K562 (cell line): ENCODE measurements at regions not wholly inside any gene's neighbourhood (a gene's known extent, or its start where the extent isn't known, plus 50 kb on each side); places are given as distances from the start of the nearest gene placed in this dataset.
A peak's percentile ranks its signal among the peaks of the same experiment; 100 is the strongest.

ENCODE experiments used
- ATAC-seq: fragments of 200-7000 bp; cut with Tn5 transposase; 3 replicates; pipeline ENCODE4 v1.9.1; 2020; ENCODE audit warnings: moderate library complexity
- BruUV-seq: library from RNA; stranded (reverse); fragments of 400-500 nt; replicated peaks from 2 replicates; lab custom pipeline; 2021; lab: Mats Ljungman, UMichigan
- CTCF ChIA-PET: fragments of 300-600 bp; formaldehyde crosslinking; extraction: SDS; loops from one replicate; lab custom pipeline; 2021; ENCODE audit warnings: low intra/inter-chr PET ratio; lab: Yijun Ruan, JAX
- POLR2A ChIA-PET: fragments of 300-600, 350-650 bp; sonication (Branson Sonifier 250); formaldehyde crosslinking; extraction: SDS; loops from one replicate; lab custom pipeline; 2021; ENCODE audit warnings: antibody characterized with exemption, inconsistent platforms; lab: Yijun Ruan, JAX
- DNase-seq, 4 experiments: peaks; one replicate each; pipeline versions ENCODE4 v3.0.0 to v3.0.0-alpha.2; 2011 to 2018; ENCODE audit warnings: low spot score in 3 of 4, mixed read lengths in 3 of 4; ENCODE audit errors: extremely low read depth in 1 of 4
- FAIRE-seq: peaks from 2 replicates; lab custom pipeline; 2011; peaks lifted over from hg19 to GRCh38; lab: Jason Lieb, UNC
- H2AFZ ChIP-seq: 2 replicates; pipeline ENCODE4 v1.6.0; 2011; ENCODE audit warnings: low read depth, low read length, control low read depth, inconsistent platforms
- H3K27ac ChIP-seq: fragments of 200-600 bp; 3 replicates; pipeline ENCODE4 v1.8.0; 2011; ENCODE audit warnings: low read depth, mild to moderate bottlenecking, control low read depth, inconsistent platforms, low read length, moderate library complexity, mixed read lengths; ENCODE audit errors: extremely low read depth
- H3K27me3 ChIP-seq, 2 experiments: fragments of 300-600 bp in 1 of 2; 2 replicates in 1 of 2; 3 replicates in 1 of 2; pipeline versions ENCODE4 v1.6.0 to v1.8.0; 2011; ENCODE audit warnings: inconsistent platforms in 2 of 2, low read length in 2 of 2, mild to moderate bottlenecking in 1 of 2, mixed read lengths in 1 of 2, moderate library complexity in 1 of 2; ENCODE audit not compliant: control insufficient read depth in 2 of 2, insufficient read depth in 2 of 2
- H3K36me3 ChIP-seq: fragments of 300-600 bp; 3 replicates; pipeline ENCODE4 v1.8.0; 2011; ENCODE audit warnings: mild to moderate bottlenecking, low read length, inconsistent platforms; ENCODE audit not compliant: control insufficient read depth, insufficient read depth
- H3K4me1 ChIP-seq, 2 experiments: fragments of 200-600 bp in 1 of 2; replicated peaks in 1 of 2; 2 replicates in 1 of 2; 3 replicates in 1 of 2; pipeline versions ENCODE4 v1.5.1 to v1.8.0; 2011; ENCODE audit warnings: inconsistent platforms in 2 of 2, low read length in 2 of 2, mild to moderate bottlenecking in 1 of 2, mixed read lengths in 1 of 2, moderate library complexity in 1 of 2; ENCODE audit not compliant: control insufficient read depth in 2 of 2, insufficient read depth in 2 of 2
- H3K4me2 ChIP-seq: 2 replicates; pipeline ENCODE4 v1.6.1; 2011; ENCODE audit warnings: low read length, control low read depth, inconsistent platforms, mixed read lengths; ENCODE audit not compliant: insufficient read depth
- H3K4me3 ChIP-seq: fragments of 200-600 bp; sonication (generic), shearing (Covaris generic); 2 replicates; pipeline ENCODE4 v1.5.1; 2016; ENCODE audit warnings: control low read depth, inconsistent platforms
- H3K79me2 ChIP-seq: fragments of 200-600 bp; 3 replicates; pipeline ENCODE4 v1.8.0; 2011; ENCODE audit warnings: low read length, inconsistent platforms; ENCODE audit not compliant: control insufficient read depth, insufficient read depth
- H3K9ac ChIP-seq, 2 experiments: 2 replicates each; pipeline versions ENCODE4 v1.6.0 to v1.6.1; 2011; ENCODE audit warnings: low read depth in 2 of 2, low read length in 2 of 2, control low read depth in 1 of 2, inconsistent platforms in 1 of 2, mild to moderate bottlenecking in 1 of 2, mixed read lengths in 1 of 2; ENCODE audit not compliant: insufficient read depth in 1 of 2
- H3K9me1 ChIP-seq: one replicate; pipeline ENCODE4 v1.6.0; 2011; ENCODE audit warnings: inconsistent platforms, mild to moderate bottlenecking, low read length, moderate library complexity; ENCODE audit not compliant: control insufficient read depth, insufficient read depth
- H3K9me3 ChIP-seq: replicated peaks from 2 replicates; pipeline ENCODE4 v1.5.1; 2011; ENCODE audit warnings: low read depth, low read length, inconsistent platforms; ENCODE audit not compliant: control insufficient read depth, insufficient read depth
- H4K20me1 ChIP-seq: replicated peaks from 2 replicates; pipeline ENCODE4 v1.6.1; 2011; ENCODE audit warnings: low read length, inconsistent platforms, mixed read lengths; ENCODE audit not compliant: control insufficient read depth, insufficient read depth
- ATF7 ChIP-seq: fragments of 450-650 bp; IDR thresholded peaks from 2 replicates; pipeline ENCODE4 v1.7.1; 2014; ENCODE audit warnings: mild to moderate bottlenecking, moderate library complexity
- BACH1 ChIP-seq: fragments of 200-800 bp; sonication (Bioruptor generic); IDR thresholded peaks from 2 replicates; pipeline ENCODE4 v1.6.1; 2016; ENCODE audit warnings: missing genetic modification characterization, missing compliant biosample characterization
- KAT8 ChIP-seq: fragments of 450-650 bp; IDR thresholded peaks from 2 replicates; pipeline ENCODE4 v1.6.1; 2016; ENCODE audit warnings: low read depth, mild to moderate bottlenecking
- NR2C2 ChIP-seq, 2 experiments: fragments of 200-800 bp in 1 of 2; sonication (Bioruptor generic) in 1 of 2; sonication (generic) in 1 of 2; formaldehyde crosslinking in 1 of 2; IDR thresholded peaks; 2 replicates each; pipeline versions ENCODE4 v1.6.1 to v1.8.0; 2016 to 2022; ENCODE audit warnings: mild to moderate bottlenecking in 1 of 2, missing compliant biosample characterization in 1 of 2, missing genetic modification characterization in 1 of 2, missing genetic modification reagents in 1 of 2
- PYGO2 ChIP-seq: fragments of 450-650 bp; IDR thresholded peaks from 2 replicates; pipeline ENCODE4 v1.6.1; 2016; ENCODE audit warnings: mild to moderate bottlenecking, missing genetic modification characterization, moderate library complexity, missing compliant biosample characterization
- SPI1 ChIP-seq: IDR thresholded peaks from 2 replicates; pipeline ENCODE4 v1.6.1; 2011; ENCODE audit warnings: low read depth, low read length, control low read depth, borderline replicate concordance
- ZC3H11A ChIP-seq: IDR thresholded peaks from 2 replicates; pipeline ENCODE4 v1.6.1; 2012; ENCODE audit warnings: low read depth, low read length, improper control_type of control experiment
- ZNF785 ChIP-seq: fragments of 250-450 bp; sonication (Bioruptor Pico); IDR thresholded peaks from 2 replicates; pipeline ENCODE4 v1.4.0; 2020; ENCODE audit warnings: mild to moderate bottlenecking
- WGBS: fragments of 100-300 bp; shearing (Covaris generic); methylation state at CpG from one replicate; pipeline ENCODE4 v1.1.6; 2016; ENCODE audit warnings: low coverage, mixed read lengths; ENCODE audit not compliant: insufficient coverage; ENCODE audit errors: missing lambda C conversion rate; 5-methylcytosine and 5-hydroxymethylcytosine counted together
- in situ Hi-C: fragments of 300-500 bp; cut with MboI; formaldehyde crosslinking; loops from 4 replicates; pipeline ENCODE4 v1.15.0; 2018; ENCODE audit warnings: inconsistent platforms, mixed read lengths
- intact Hi-C: fragments of 100-400 bp; cut with micrococcal nuclease; formaldehyde crosslinking; loops from 2 replicates; pipeline ENCODE4 v1.14.2; 2022

- Histone ChIP-seq H3K79me2 (no peaks in the 10 kb centered on the region), H3K36me3 (no peaks in the 10 kb centered on the region), H3K9ac (no peak overlapping the region), H3K4me1 (no peaks in the 10 kb centered on the region), H3K4me2 (no peak overlapping the region), H2AFZ (no peak overlapping the region), H3K27ac (no peak overlapping the region), H4K20me1 (no peaks in the 10 kb centered on the region), H3K4me3 (no peak overlapping the region), H3K27me3 (no peaks in the 10 kb centered on the region), H3K9me3 (no peaks in the 10 kb centered on the region), H3K9me1 (no peaks in the 10 kb centered on the region)
- DNase-seq (no peak), FAIRE-seq (no peak), ATAC-seq (no peak)
- ChIA-PET CTCF (no interaction called here), POLR2A (no interaction called here)
- 0% methylated on average over 1 of the region's 1 CpG for WGBS
- intact Hi-C loops = no loop called here
- in situ Hi-C loops = no loop called here
- TSS peak; percentile 18 for BruUV-seq
- TF ChIP-seq BACH1 (tag) (no peak), SPI1 (no peak), NR2C2 (CRISPR knock-in tag; IDR thresholded peaks at IDR 0.05) (no peak), NR2C2 (tag; IDR thresholded peaks at IDR 0.05) (no peak), ZNF785 (CRISPR knock-in tag) (no peak), KAT8 (no peak), ZC3H11A (no peak), PYGO2 (tag) (no peak), ATF7 (no peak)
These were observed 58.1 kb downstream of the TUBA3C start for GRCh38 chr13:19123502-19123901.
